ENCODE measurements at regions not wholly inside any gene's neighbourhood (a gene's known extent, or its start where the extent isn't known, plus 50 kb on each side); places are given as distances from the start of the nearest gene placed in this dataset.

DNA sequence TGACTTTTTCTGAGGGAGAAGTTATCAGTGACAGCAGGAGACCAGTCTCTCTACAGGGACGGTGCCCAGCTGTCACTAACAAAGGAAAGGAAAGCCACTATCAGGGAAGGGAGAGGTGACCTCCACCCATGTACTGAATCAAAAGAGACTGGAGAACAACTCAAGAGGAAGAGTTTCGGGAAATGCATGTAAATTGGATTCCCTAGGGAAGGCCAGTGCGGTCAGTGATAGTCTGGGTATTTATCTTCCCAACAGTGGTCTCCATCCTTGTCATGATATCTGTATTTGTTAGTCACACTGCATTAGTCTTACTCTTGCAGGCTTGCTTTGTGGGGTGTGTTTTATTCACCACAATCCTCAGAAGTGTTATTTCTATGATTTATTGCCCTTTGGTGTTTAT, 193.4 kb upstream of the KIRREL3 start:
- no peak for DNase-seq

DNA sequence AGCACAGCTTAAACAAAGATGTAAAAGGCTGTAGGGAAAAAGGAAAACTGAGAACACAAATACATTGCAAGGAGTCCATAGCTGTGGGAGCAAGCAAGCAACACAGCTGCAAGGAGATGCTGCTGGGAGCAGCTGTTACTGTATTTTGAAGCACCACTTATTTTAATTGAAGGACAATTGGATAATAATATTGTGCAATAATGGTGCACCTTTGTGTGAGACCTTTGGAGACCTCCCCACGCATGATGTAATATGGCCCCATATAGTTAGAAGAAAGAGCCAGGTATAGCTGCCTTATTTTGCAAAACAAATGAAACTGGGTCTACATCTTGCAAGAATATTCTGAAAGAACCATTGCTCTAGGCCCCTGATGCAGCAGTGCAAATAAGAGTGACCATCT, 191.1 kb upstream of the KIRREL3 start:
- no peak for DNase-seq

DNA sequence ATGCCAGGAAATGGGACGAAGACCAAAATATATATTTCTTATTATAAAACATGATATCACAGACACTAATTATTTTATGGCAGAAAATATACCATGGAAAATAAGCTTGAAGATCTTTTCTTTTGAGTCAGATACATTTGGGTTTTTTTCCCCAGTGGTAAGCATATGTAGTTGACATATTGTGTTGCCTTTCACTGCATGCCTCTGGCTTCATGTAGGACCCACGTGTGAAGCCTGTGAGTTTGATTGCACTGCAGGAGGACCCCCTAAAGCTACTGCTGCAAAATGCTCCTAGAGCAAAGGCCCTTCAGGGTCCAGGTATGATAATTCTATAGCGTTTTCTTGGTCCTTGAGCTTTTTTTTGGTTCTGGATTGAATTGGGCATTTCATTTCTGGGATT, 190.7 kb upstream of the KIRREL3 start:
- DNase-seq: no peak

DNA sequence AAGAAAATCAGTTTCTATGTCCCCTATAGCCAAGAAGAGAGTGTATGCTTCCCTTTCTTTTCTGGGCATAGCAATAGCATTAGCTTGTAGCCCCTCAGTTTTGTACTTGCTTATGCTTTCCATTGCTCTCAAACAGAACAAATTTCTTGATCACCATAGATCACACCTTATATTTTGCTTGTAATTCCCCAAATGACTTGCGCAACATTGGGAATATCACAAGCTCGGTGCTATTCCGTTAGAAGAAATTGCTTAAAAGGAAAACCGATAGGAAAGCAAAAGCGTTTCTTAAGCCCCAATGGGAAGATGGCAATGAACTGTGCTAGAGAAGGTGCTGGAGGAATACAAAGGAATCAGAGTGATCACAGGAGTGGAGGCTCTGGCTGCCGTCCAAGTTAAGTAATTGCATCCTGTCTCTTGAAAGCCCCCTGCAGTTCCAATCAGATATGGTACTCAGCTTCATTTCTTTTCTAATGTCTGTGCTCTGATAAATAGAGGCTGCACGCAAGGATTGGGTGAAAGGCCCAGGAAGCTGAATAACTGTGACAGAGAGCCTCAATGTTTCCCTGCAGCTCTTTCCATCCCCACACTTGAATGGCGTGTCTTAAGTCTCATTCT, 182.1 kb upstream of the KIRREL3 start:
- no peak for DNase-seq

DNA sequence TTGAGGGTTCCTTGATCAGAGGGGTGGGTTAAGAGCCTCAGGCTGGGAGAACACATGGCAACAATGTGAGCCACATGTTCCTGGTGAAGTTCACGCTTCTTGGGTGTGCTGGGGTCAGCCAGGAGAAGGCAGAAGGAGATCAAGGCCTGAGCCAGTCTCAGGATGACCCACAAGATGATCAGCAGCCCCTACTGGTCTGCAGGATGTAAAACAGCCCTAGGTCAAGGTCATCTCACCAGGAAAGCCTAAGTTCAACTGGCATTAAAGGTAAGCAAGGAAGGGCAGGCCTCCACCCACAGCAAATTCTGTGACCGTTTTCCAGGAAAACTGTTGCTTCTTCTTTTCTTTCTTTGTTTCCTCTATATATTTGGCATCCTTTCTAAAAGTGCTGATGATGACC, 156.7 kb upstream of the KIRREL3 start:
- no peak for DNase-seq

DNA sequence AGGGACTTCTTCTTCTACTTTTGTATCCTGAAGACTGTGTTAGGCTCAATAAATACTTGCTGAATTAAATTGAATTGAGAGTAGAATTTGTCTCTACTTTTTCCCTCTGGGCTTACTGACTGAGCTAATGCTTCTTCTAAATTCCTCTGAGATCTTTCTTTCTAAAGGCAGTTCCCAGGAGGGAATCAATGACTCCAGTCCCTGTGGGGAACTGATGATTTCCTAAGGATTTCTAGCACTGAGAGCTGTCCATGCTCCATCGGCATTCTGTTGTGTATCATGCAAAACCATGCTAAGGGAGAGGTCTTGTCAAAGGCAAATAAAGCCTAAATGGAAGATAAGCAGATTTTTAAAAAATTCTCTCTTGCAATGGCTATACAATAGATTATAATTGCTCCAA, 148.8 kb upstream of the KIRREL3 start:
- DNase-seq: no peak

DNA sequence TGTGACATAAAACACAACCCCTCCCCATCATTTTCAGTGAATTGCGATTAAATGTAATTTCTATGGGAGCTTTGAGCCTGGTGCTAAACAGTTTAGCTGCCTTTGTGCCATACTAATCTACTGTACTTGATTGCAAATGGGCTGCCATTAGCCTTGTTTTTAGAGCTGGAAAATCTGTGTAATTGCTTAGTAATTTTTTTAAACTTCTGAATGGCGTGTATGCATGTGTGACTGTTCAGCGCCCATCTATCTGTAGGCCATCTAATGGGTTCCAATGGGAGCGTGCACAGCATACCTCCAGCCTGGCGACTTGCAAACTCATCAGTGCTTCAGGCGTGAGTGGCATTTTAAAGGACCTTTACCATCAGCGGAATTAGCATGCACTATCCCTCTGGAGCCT, 142.7 kb upstream of the KIRREL3 start:
- no peak for DNase-seq

DNA sequence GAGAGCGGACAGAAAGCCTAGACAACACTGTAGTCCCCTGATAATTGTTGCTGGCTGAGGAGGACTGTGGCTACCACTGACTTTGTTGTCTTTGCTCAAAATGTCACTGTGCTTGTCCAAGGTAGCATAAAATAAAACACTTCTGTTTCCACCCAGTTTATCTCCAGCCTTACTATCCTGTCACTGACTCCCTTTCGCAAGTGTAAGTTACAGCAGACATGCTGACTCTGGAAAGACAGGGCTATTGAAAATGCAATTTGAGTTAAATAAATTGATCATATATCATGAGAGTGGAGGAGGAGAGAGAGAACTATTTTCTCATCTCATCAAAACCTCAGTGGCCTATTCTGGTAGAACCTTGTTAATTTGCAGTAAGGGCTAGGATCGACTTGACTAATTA, 138.0 kb upstream of the KIRREL3 start:
- DNase-seq: no peak

DNA sequence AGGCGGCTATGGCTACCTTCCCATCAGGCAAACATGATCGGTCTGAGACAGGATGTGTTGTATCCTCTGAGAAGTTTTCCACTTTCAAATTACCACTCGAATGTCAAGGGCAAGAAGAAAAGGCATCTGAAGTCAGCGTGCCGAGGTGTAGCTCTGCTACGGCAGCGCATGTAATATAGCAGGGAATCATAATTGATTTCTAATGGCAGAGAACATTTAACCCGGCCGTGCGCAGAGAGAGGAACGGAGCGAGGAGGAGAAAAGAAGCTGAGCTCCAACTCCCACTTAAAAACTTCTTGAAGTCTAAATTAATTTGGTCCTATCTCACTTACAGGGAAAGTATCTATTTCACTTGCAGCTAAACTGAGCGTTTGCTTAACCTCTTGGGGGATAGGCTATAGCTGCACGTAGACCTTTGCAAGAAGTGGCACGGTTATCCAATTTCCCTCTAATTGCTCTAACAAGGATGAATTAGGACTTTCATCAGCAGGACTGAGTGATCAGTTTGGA, 137.3 kb upstream of the KIRREL3 start:
- DNase-seq: no peak

DNA sequence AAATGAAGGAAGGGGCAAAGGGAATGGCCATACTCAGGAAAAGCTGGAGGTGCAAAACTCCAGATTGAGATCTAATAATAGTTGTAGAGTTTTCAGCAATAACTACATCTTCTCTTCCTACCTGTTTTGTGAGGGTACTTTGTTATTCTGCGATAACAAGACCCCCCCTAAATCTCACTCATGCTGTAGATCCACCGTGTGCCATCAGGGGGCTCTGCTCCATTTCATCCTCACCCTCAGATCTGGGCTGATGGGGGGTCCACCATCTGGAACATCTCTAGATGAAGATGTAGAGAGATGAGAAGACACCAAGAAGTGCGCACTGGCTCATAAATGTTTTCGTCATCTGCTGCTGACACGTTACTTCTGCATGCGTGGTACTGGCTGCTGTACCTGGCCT, 135.9 kb upstream of the KIRREL3 start:
- no peak for DNase-seq

DNA sequence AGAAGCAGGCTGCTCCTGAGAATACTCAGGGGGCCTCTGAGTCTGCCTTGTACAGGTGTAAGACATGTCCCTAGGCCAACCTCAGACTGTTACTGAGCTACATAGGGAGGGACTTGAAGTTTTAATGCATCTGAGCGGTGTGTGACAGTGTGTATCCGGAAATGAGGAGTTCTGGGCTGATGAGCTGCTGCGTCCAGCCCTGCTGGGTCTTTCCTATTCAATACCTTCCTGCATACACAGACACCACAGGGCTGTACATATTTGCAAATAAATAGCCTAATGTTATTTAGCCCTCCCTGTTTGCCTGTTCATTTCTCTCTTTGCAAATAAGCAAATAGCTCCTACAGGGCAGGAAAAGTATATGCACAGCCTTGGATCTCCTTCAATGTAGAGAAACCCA, 134.7 kb upstream of the KIRREL3 start:
- no peak for DNase-seq

DNA sequence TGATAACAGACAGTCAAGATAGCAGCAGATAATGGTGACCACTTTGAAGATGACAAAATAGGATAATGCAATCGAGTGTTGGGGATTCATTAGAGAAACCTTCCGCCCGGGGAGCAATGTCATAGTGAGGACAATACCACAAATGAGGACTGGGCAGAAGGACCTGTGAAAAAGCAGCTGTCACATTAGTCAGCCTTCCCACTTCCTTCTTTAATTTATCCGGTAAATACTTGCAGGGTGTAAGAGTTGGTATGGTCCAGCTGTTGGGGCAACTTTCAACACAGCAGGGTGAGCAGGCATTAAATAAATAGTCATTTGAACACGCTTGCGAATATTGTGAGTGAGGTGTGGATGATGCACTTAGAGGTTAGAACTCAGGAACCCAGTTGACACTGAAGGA, 132.5 kb upstream of the KIRREL3 start:
- DNase-seq: no peak

DNA sequence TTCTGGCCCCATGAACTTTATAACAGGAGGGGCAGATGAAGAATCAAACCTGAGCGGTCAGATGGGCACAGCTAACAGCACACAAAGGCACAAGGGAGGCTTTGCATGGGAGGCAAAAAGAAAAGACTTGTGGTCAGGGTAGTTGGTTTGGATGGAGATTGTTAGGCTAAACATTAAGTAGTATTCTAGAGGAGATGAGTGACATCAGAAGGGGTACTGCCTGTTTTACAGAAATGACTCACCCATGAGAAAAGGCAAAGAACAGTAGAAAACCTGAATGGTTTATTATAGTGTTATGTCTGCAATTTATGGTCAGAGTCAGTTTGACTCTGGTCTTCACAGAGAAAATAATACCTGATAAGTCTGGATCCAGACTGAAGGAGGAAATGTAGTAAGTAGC, 129.8 kb upstream of the KIRREL3 start:
- DNase-seq: no peak

DNA sequence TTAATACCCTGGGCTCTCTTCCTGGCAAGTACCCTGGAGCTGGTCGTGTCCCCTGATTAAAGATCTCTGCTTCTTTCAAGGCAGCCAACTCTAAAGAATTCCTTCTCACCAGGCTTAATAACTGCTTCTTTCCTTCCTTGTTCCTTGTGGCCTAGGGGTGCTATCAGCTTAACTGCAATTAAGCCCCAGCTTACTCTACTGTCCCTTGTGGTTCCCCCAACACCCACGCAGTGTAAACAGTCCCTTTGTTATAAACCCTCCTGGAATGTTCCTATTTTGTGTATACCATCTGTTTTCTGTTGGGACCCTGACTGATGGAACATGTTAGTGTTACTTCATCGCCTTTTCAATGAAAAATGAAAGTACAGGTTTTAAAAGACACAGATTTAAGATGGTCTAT, 126.4 kb upstream of the KIRREL3 start:
- no peak for DNase-seq

DNA sequence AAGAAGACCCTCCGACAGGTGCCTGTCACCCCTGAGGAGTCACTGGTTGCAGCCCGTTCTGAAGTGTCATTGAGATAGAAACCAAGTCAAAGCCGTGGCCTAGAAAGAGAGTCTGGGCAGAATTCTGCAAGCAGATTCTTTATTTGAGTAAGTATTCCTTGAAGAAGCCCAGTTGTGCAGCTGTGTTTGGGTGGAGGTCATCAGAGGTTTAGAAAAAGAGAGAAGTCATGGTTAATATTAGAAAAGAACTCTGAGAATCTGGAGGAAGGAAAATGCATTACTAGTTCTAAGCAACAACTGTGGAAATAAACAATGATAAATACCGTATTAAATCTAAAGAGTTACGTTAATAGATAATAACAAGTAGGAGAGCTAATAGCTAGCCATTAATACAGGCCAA, 118.8 kb upstream of the KIRREL3 start:
- no peak for DNase-seq

DNA sequence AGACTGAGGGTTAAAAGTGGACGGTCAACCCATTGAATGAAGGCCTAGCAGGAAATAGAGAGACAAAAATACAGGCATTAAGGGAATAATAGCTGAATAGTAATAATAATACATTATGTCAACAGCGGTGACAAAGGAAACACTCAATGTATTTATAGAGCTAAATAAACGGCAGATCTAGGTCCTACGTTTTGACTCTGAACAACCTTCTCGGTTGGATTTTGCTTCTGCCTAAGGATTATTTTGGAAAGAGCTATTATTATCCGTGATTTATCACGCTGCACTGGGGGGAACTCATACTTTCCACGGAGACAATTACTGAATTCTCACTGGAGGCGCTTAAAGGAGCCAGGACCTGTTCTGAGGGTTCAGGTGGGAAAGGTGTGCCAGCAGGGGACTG, 118.2 kb upstream of the KIRREL3 start:
- DNase-seq: no peak

DNA sequence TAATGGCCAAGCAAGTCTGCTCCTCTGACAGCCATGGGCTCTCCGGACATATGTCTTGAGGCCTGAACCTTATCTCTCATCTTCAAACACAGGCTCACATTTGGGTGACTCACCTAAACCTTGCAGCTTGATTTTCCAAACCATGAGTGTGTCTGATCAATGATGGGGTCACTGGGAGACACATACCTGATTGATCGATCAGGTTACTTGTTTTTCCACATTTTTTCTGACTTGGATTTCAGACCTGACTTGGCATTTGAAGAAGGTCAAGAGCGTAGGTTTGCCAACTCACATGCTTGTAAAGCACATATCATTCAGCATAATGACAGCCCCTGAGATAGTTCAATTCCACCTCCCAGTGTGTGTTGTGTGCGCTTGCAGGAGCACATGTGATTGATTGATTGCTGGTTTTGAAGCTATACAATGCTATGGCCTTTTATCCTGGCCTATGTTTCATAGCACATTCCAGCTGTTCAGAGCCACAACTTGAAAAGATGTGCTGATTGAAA, 116.7 kb upstream of the KIRREL3 start:
- no peak for DNase-seq

DNA sequence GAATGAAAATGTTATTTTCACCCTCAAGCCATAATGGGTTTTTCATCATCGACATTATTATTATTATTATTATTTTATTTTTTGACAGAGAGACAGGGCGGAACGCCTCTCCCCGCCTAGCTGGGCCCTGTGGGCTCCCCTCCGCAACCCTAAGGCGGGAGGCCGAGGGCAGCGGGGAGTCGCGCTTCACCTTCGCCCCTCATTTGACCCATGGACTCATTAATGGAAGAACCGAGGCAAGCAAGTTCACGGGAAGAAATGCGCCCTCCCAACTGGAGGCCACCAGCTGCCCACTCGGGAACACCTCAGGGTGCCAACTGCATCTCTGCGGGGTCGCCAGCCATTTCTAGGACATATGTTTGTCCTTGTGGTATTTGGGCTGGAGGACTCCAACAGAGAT, 115.3 kb upstream of the KIRREL3 start:
- no peak for DNase-seq

DNA sequence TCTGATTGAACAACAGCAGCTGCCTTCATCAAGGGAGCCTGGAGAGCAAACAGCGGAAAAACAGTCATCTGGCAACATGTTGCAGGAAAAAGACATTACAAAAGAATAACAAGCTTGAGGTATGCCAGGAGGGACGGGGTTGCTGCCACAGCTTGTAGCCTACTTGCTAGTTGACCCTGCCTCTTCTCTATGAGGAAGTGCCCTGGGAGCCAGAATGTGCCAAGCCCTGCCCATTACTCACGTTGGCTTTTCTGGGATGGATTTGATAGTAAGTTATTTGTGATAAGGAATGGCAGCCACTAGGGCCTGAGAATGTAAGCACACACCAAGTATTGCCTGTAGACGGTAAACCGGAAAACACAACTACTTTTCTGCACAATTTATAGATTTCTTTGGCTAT, 113.5 kb upstream of the KIRREL3 start:
- no peak for DNase-seq

DNA sequence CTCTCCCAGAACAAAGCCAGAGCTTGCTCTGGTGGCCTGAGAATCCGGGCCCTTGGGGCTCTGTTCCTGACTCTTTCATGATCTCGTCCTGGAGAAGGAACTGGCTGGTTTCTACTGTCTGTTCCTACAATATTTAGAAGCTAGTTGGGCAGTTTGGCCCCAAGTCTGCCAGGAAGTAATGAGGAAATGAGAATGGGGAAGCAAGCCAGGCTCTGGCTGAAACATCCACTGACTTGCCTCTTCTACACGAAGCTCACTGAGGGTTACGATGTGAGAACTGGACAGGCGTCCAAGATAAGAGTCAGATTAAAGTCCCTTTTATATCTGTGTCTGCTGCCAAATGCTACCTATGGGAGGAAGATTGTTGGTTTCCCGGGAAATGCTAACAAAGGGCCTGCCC, 110.0 kb upstream of the KIRREL3 start:
- no peak for DNase-seq

DNA sequence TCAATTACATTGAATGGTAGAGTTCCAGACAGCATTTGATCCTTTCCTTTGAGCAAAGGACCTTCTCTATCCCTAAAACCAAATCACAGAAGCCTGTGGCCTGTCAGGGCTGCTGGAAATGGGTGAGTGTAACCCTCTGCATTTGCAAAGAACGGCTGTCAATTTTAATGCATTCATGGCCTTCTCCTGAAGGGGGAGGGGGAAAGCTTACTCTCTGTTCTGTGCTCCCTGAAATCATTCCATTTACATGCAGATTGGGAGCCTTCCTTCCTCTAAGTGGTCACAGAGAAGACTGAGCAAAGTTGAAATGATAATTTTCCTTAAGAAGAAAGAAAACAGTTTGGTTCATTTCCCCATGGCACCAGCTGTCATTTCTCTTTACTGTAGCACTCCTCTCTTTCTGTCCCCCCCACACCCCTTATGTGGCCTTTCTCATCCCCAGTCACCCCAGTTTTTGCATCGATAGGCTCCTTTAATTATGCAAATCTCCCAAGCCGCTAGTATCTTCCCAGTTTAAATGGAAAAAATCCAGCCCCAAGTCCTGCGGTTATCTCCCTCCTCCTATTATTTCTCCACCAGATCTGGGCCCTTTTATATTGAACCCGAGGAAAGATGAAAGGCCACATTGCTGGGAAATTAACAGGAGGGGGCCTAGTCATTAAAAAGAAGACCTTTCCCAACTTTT, 109.4 kb upstream of the KIRREL3 start:
- no peak for DNase-seq

DNA sequence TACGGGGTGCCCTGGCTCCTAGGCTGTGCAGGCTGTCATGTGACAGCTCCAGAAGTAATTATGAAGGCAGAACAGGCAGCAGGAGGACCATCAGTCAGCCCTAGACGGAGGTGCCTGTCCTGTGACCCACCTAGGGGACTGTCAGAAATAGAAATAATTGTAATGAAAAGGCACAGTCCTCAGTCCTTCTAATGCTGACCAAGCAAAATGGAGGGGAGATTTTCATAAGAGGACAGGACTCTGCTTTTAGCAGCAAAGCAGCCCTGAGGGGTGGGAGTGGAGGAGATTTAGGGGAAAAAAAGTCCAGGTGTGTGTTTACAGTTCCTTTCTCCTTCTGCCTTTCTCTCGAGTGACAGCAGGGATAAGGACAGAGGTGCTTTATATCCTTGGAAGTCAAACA, 108.3 kb upstream of the KIRREL3 start:
- DNase-seq: no peak

DNA sequence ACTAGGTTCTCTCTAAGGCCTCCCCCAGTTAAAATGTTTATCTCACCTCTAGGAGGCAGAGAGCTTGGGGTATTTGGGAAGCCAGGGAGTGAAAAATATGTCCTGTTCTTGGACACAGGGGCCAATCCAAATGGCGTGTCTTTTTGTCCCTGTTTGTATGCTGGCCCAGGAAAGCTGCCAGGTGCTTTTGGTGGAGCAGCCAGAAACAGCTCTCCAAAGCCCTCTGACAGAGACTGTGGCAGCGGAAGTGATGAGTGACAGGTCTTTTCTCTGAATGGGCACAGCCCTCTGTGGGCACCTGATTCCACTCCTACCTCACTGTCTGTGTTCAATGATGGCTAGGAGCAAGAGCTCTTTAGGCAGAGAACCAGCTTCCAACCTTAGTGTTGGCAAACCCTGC, 106.4 kb upstream of the KIRREL3 start:
- no peak for DNase-seq

DNA sequence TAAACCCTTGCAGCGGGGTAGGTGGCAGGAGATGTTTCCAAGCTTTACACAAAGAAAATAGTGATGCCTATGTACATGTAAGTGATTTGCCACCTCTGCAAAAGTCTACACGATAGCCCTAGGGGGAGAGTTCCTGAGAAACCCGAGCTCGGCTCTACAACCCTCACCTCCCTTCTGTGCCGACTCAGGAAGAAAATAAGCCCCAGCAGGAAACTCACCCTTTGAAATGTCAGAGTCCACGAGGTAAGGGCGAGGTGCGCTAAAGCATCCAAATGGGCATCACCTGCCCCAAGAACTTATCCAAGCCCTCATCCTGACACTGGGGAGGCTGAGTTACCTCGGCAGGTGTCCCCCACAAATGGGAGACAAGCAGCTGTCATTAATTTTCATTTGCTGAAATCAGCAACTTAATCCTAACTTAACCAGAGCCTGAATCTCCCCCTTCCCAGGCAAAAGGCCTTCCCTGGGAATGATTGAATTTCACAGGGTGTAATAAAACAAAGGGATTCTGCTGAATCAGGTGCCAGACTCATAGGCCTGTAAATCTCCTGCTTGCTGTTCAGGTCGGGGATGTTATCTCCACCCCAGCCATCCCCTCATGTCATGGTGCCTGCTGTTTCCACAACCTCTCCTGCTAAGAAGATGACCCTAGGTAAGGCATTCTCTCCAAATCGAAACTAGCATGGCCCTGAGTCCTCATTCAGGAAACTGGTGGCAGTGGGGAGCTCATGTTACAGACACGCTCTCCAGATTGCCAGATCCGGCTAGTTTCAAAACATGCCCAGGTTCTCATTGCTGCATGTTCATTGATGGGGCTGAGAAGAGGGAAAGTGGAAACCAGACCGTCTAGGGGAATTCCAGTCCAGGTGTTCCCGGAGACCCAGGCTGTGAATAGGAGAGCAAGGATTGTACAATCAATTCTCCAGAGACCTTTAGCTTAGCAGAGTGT, 105.3 kb upstream of the KIRREL3 start:
- no peak for DNase-seq
